T-cell (primary cell): ENCODE measurements at regions not wholly inside any gene's neighbourhood (a gene's known extent, or its start where the extent isn't known, plus 50 kb on each side); places are given as distances from the start of the nearest gene placed in this dataset.

Source experiments
- ATAC-seq, 4 experiments: fragments of 200-7000 bp in 3 of 4; fragments of 150-1000 bp in 1 of 4; cut with Tn5 transposase; replicated peaks in 1 of 4; 1 replicate in 3 of 4; 2 replicates in 1 of 4; pipeline ENCODE4 v1.10.0; 2021; ENCODE audit warnings: moderate library complexity in 3 of 4, mild to moderate bottlenecking in 2 of 4, moderate number of reproducible peaks in 1 of 4
- CTCF ChIA-PET, 2 donors: fragments of 300-600 bp; sonication (Branson Sonifier 250); formaldehyde crosslinking; loops; one replicate each; lab custom pipeline; 2022; ENCODE audit warnings: antibody characterized with exemption in 2 of 2; lab: Charles Lee
- POLR2A ChIA-PET, 2 donors: fragments of 300-600 bp; sonication (Branson Sonifier 250); formaldehyde crosslinking; loops; one replicate each; lab custom pipeline; 2022; ENCODE audit warnings: antibody characterized with exemption in 2 of 2; lab: Charles Lee
- DNase-seq, 35 experiments: peaks; one replicate each; pipeline versions ENCODE4 v3.0.0 to v3.0.0-alpha.2; 2013 to 2023
- H3K27ac ChIP-seq: one replicate; pipeline ENCODE4 v1.5.1; 2013; ENCODE audit warnings: low read length
- H3K27me3 ChIP-seq, 2 experiments: replicated peaks in 1 of 2; 1 replicate in 1 of 2; 2 replicates in 1 of 2; pipeline versions ENCODE4 v1.6.1 to v1.7.0; 2013; ENCODE audit warnings: low read length in 1 of 2, mixed read lengths in 1 of 2; ENCODE audit not compliant: control insufficient read depth in 2 of 2, insufficient read depth in 2 of 2; ENCODE audit errors: extremely low read depth in 1 of 2
- H3K36me3 ChIP-seq, 2 donors: 1 replicate in 1 of 2; 2 replicates in 1 of 2; pipeline versions ENCODE4 v1.6.1 to v1.7.0; 2013; ENCODE audit warnings: low read length in 1 of 2; ENCODE audit not compliant: control insufficient read depth in 2 of 2, insufficient read depth in 1 of 2; ENCODE audit errors: extremely low read depth in 1 of 2
- H3K4me1 ChIP-seq, 2 experiments: 1 replicate in 1 of 2; 2 replicates in 1 of 2; pipeline versions ENCODE4 v1.6.1 to v1.7.0; 2013; ENCODE audit warnings: low read length in 2 of 2, mixed read lengths in 1 of 2; ENCODE audit not compliant: insufficient read depth in 2 of 2, control insufficient read depth in 1 of 2; ENCODE audit errors: extremely low read depth in 1 of 2
- H3K4me3 ChIP-seq, 2 donors: 1 replicate in 1 of 2; 2 replicates in 1 of 2; pipeline versions ENCODE4 v1.5.1 to v1.7.0; 2013; ENCODE audit warnings: mild to moderate bottlenecking in 2 of 2, low read length in 1 of 2, moderate library complexity in 1 of 2; ENCODE audit not compliant: control insufficient read depth in 1 of 2; ENCODE audit errors: extremely low read depth in 1 of 2
- H3K9me3 ChIP-seq: 2 replicates; pipeline ENCODE4 v1.7.0; 2013
- H3K27ac Mint-ChIP-seq, 2 donors: one replicate each; pipeline ENCODE4 v1.8.0; 2020 to 2021; ENCODE audit warnings: mild to moderate bottlenecking in 2 of 2, mixed read lengths in 2 of 2
- H3K27me3 Mint-ChIP-seq, 2 donors: one replicate each; pipeline ENCODE4 v1.8.0; 2021 to 2022; ENCODE audit warnings: mixed read lengths in 2 of 2
- H3K36me3 Mint-ChIP-seq: one replicate; pipeline ENCODE4 v1.8.0; 2021; ENCODE audit warnings: mixed read lengths
- H3K4me1 Mint-ChIP-seq, 3 donors: one replicate each; pipeline ENCODE4 v1.8.0; 2020 to 2022; ENCODE audit warnings: mixed read lengths in 3 of 3, mild to moderate bottlenecking in 1 of 3
- H3K4me3 Mint-ChIP-seq, 3 donors: one replicate each; pipeline ENCODE4 v1.8.0; 2020 to 2022; ENCODE audit warnings: mild to moderate bottlenecking in 3 of 3, mixed read lengths in 3 of 3, moderate library complexity in 3 of 3
- H3K9me3 Mint-ChIP-seq, 3 donors: one replicate each; pipeline ENCODE4 v1.8.0; 2020 to 2022; ENCODE audit warnings: mixed read lengths in 3 of 3
- WGBS: methylation state at CpG from one replicate; pipeline ENCODE4 v1.1.5; 2013; ENCODE audit warnings: missing lambda C conversion rate; ENCODE audit not compliant: insufficient coverage; 5-methylcytosine and 5-hydroxymethylcytosine counted together

- Mint-ChIP-seq H3K9me3 (peaks cover 0 to 4% (median 0%) of the 10 kb centered on the region in 3 donors), H3K4me3 (no peak overlapping the region), H3K36me3 (no peaks in the 10 kb centered on the region), H3K4me1 (no peaks in the 10 kb centered on the region), H3K27me3 (no peaks in the 10 kb centered on the region), H3K27ac (no peak overlapping the region)
- no CpG with 5 or more reads among the region's 3 CpGs for WGBS
- H3K27me3 ChIP-seq = no peaks in the 10 kb centered on the region
- ATAC-seq (no peak), DNase-seq (no peak)
- H3K27ac ChIP-seq = no peak overlapping the region
- ChIA-PET CTCF (no interaction called here), POLR2A (no interaction called here)
- no peak overlapping the region for H3K4me3 ChIP-seq
- no peaks in the 10 kb centered on the region for H3K36me3 ChIP-seq
- H3K9me3 ChIP-seq = no peaks in the 10 kb centered on the region
- no peaks in the 10 kb centered on the region for H3K4me1 ChIP-seq
Observed at GRCh38 chr5:52043543-52043942, 660.3 kb downstream of the ISL1 start.

DNA sequence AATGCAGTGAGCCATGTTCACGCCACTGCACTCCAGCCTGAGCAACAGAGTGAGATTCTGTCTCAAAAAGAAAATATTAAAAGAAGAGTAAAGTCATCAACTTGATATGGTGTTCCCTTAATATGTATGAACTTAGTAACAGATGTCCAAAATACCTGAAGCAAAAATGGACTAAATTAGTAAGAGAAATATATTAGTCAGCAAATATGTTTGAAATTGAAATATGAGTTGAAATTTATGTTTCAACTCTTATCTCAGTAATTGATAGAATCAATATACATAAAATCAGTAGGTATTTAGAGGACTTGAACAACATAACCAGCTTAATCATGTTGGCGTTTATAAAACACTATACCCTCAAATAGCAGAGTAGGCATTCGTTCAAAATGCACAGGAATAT lies 668.5 kb downstream of the ISL1 start:
- Mint-ChIP-seq H3K27me3 (no peaks in the 10 kb centered on the region), H3K9me3 (peaks cover 4 to 11% (median 7%) of the 10 kb centered on the region in 3 donors), H3K4me3 (no peak overlapping the region), H3K27ac (no peak overlapping the region), H3K36me3 (no peaks in the 10 kb centered on the region), H3K4me1 (no peaks in the 10 kb centered on the region)
- Histone ChIP-seq H3K9me3 (no peaks in the 10 kb centered on the region), H3K4me3 (no peak overlapping the region), H3K4me1 (no peaks in the 10 kb centered on the region), H3K27me3 (no peaks in the 10 kb centered on the region), H3K36me3 (no peaks in the 10 kb centered on the region), H3K27ac (no peak overlapping the region)
- DNase-seq = no peak
- POLR2A ChIA-PET = no interaction called here
- CTCF ChIA-PET = no interaction called here
- no peak for ATAC-seq
- no CpG with 5 or more reads among the region's 3 CpGs for WGBS

GRCh38 chr5:52063186-52063585 lies 679.9 kb downstream of the ISL1 start:
- CTCF ChIA-PET = no interaction called here
- Mint-ChIP-seq H3K4me3 (no peak overlapping the region), H3K27ac (no peak overlapping the region), H3K4me1 (no peaks in the 10 kb centered on the region), H3K9me3 (peaks cover 2 to 16% (median 5%) of the 10 kb centered on the region in 3 donors), H3K36me3 (no peaks in the 10 kb centered on the region), H3K27me3 (no peaks in the 10 kb centered on the region)
- Histone ChIP-seq H3K27me3 (no peaks in the 10 kb centered on the region), H3K27ac (no peak overlapping the region), H3K4me3 (no peak overlapping the region), H3K4me1 (no peaks in the 10 kb centered on the region), H3K9me3 (no peaks in the 10 kb centered on the region), H3K36me3 (no peaks in the 10 kb centered on the region)
- POLR2A ChIA-PET = no interaction called here
- WGBS = 86% methylated on average over 1 of the region's 4 CpGs
- no peak for ATAC-seq
- DNase-seq = no peak

DNA sequence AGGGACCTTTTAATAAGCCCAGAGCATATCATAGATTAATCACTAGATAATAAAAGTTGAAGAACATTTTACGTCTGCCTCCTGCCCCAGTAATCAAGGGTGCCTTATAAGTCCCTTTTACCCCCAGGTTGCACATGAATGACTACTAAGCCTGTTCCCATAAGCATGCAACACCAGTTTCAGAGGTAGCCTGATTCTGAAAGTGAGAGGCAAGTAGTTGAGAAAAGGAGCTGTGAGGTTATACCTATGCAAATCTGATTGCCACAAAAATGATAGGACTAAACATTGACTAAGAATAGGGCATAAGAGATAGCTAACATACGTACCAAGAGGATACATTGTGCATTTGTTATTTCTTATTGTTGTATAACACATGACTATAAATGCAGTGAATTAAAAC lies 681.9 kb downstream of the ISL1 start:
- H3K9me3 Mint-ChIP-seq = peaks cover 4 to 17% (median 6%) of the 10 kb centered on the region in 3 donors
- H3K4me3 Mint-ChIP-seq = no peak overlapping the region
- H3K36me3 Mint-ChIP-seq = no peaks in the 10 kb centered on the region
- H3K4me1 ChIP-seq = no peaks in the 10 kb centered on the region
- no peak overlapping the region for H3K27ac Mint-ChIP-seq
- DNase-seq = no peak
- no peak overlapping the region for H3K27ac ChIP-seq
- CTCF ChIA-PET = no interaction called here
- H3K9me3 ChIP-seq = no peaks in the 10 kb centered on the region
- H3K4me1 Mint-ChIP-seq = no peaks in the 10 kb centered on the region
- WGBS = 100% methylated on average over 1 of the region's 2 CpGs
- POLR2A ChIA-PET = no interaction called here
- no peak overlapping the region for H3K4me3 ChIP-seq
- no peaks in the 10 kb centered on the region for H3K27me3 ChIP-seq
- H3K36me3 ChIP-seq = no peaks in the 10 kb centered on the region
- H3K27me3 Mint-ChIP-seq = no peaks in the 10 kb centered on the region
- ATAC-seq = no peak

GRCh38 chr5:52069997-52070396 lies 686.7 kb downstream of the ISL1 start:
- no peak overlapping the region for H3K27ac Mint-ChIP-seq
- H3K4me3 Mint-ChIP-seq = no peak overlapping the region
- no peak for DNase-seq
- H3K27me3 ChIP-seq = no peaks in the 10 kb centered on the region
- ChIA-PET POLR2A (no interaction called here), CTCF (no interaction called here)
- no peak overlapping the region for H3K27ac ChIP-seq
- H3K36me3 ChIP-seq = no peaks in the 10 kb centered on the region
- H3K4me1 Mint-ChIP-seq = no peaks in the 10 kb centered on the region
- H3K9me3 Mint-ChIP-seq = peaks cover 7 to 16% (median 11%) of the 10 kb centered on the region in 3 donors
- no peaks in the 10 kb centered on the region for H3K36me3 Mint-ChIP-seq
- no peaks in the 10 kb centered on the region for H3K4me1 ChIP-seq
- no peaks in the 10 kb centered on the region for H3K27me3 Mint-ChIP-seq
- ATAC-seq = no peak
- no peaks in the 10 kb centered on the region for H3K9me3 ChIP-seq
- H3K4me3 ChIP-seq = no peak overlapping the region

DNA sequence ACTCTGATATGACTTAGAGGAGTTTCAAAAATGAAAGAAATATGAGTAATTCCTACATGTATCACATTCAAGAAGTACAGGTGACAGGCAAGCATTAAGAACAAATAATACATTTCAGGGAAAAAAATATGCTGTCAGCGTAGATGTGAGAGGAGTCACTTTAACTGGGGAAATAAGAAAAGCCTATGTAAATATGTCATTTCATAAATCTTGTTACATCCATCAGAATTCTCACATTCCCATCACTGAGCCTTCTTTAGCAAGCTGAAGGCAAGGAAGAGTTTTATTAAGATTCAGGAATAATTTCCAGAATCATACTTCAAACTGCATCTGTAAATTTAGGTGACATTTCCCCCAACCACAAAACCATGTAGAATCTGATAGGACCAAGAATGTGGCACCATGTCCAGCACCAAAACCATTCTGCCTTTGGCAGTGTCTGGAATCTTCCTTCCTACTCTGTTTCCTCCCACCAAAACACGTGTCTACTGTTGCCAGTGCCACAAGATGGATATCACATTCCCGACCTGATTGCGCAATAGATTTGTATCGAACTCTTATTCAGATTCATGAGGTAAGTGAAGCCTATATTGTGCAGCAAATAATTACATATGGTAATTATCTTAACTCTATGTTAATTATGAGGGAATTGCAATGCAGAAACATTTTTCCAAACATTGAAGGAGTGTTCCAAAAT lies 690.9 kb downstream of the ISL1 start:
- H3K4me3 ChIP-seq = no peak overlapping the region
- POLR2A ChIA-PET = no interaction called here
- ATAC-seq (no peak), DNase-seq (no peak)
- no peak overlapping the region for H3K27ac Mint-ChIP-seq
- CTCF ChIA-PET = no interaction called here
- peaks cover 6 to 12% (median 7%) of the 10 kb centered on the region in 3 donors for H3K9me3 Mint-ChIP-seq
- no CpG with 5 or more reads among the region's 5 CpGs for WGBS
- no peaks in the 10 kb centered on the region for H3K4me1 Mint-ChIP-seq
- H3K27me3 ChIP-seq = no peaks in the 10 kb centered on the region
- H3K9me3 ChIP-seq = no peaks in the 10 kb centered on the region
- no peak overlapping the region for H3K4me3 Mint-ChIP-seq
- H3K27ac ChIP-seq = no peak overlapping the region
- H3K4me1 ChIP-seq = no peaks in the 10 kb centered on the region
- no peaks in the 10 kb centered on the region for H3K27me3 Mint-ChIP-seq
- H3K36me3 Mint-ChIP-seq = no peaks in the 10 kb centered on the region
- H3K36me3 ChIP-seq = no peaks in the 10 kb centered on the region
